B cell (primary cell): ENCODE measurements at regions not wholly inside any gene's neighbourhood (a gene's known extent, or its start where the extent isn't known, plus 50 kb on each side); places are given as distances from the start of the nearest gene placed in this dataset.

Source experiments
- CTCF ChIP-seq: fragments of 200-600 bp; IDR thresholded peaks from one replicate; pipeline ENCODE4 v1.8.0; 2022; ENCODE audit warnings: antibody characterized with exemption, mild to moderate bottlenecking
- EZH2 ChIP-seq: IDR thresholded peaks from 2 replicates; pipeline ENCODE4 v1.6.1; 2012; ENCODE audit warnings: borderline replicate concordance, low read depth, mild to moderate bottlenecking, moderate library complexity, low read length; ENCODE audit not compliant: insufficient read depth, poor library complexity, severe bottlenecking

GRCh38 chr12:41899577-41899976 is 245.1 kb downstream of the GXYLT1 start:
- TF ChIP-seq CTCF = no peak
- no peak for TF ChIP-seq EZH2
